ENCODE measurements at regions not wholly inside any gene's neighbourhood (a gene's known extent, or its start where the extent isn't known, plus 50 kb on each side); places are given as distances from the start of the nearest gene placed in this dataset.
"Not testable (repeated sequence)": the region's sequence is repeated elsewhere in the genome, so short reads cannot be mapped to it uniquely, and the experiment has no call there.

DNA sequence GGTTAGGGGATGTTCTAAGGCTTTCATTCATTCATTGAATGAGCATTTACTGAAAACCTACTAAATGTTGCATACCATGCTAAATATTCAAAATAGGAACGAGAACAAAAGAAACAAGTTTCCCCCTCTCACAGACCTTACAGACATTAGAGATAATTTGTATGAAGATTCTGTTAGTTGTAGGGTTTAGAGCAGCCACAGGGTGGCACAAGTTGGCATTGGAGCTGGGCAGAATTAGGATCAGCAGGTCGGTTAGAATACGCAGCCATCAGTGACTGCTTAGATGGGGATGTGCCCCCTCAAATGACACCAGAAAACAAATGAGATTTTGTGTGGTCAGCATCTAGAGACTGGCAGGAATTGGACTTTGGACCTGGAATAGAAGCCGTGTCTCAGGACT is 166.3 kb upstream of the DAAM1 start:
- Histone ChIP-seq H3K27ac (ENCODE audit: insufficient read depth, low read length, poor library complexity, severe bottlenecking) (no peak overlapping the region), H3K27me3 (replicated peaks; ENCODE audit: control insufficient read depth, insufficient read depth, low read length, poor library complexity, severe bottlenecking) (peaks cover 3% of the 10 kb centered on the region), H3K36me3 (ENCODE audit: control insufficient read depth, insufficient read depth, low read length) (no peaks in the 10 kb centered on the region), H3K9me3 (ENCODE audit: control insufficient read depth, low read length) (no peaks in the 10 kb centered on the region), H3K4me1 (ENCODE audit: control insufficient read depth, insufficient read depth, low read length, poor library complexity, severe bottlenecking) (no peaks in the 10 kb centered on the region), H3K4me3 (ENCODE audit: insufficient read depth, low read depth, low read length, poor library complexity, severe bottlenecking) (no peak overlapping the region)
- DNase-seq, result no peak

DNA sequence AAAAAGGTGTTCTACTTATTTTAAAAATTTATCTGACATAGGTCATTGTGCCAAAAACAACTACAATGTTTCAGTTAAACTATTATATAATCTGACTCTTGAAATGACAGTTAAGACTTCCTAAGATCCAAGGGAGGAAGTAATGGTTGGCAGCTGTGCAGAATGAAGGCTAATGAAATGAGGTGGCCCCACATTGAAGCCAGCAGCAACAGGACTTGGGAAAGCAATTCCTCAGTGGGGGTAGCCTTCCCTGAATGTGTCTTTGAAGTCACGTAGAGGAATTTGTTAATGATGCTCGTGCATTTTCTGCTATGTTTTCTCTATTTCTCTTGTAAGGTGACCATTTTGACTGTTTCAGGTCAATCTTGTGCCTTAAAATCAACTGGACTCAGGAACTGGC is 162.4 kb upstream of the DAAM1 start:
- Histone ChIP-seq H3K4me3 (ENCODE audit: insufficient read depth, low read depth, low read length, poor library complexity, severe bottlenecking) (no peak overlapping the region), H3K27ac (ENCODE audit: insufficient read depth, low read length, poor library complexity, severe bottlenecking) (no peak overlapping the region), H3K36me3 (ENCODE audit: control insufficient read depth, insufficient read depth, low read length) (no peaks in the 10 kb centered on the region), H3K9me3 (ENCODE audit: control insufficient read depth, low read length) (no peaks in the 10 kb centered on the region), H3K4me1 (ENCODE audit: control insufficient read depth, insufficient read depth, low read length, poor library complexity, severe bottlenecking) (no peaks in the 10 kb centered on the region), H3K27me3 (replicated peaks; ENCODE audit: control insufficient read depth, insufficient read depth, low read length, poor library complexity, severe bottlenecking) (peaks cover 3% of the 10 kb centered on the region)
- DNase-seq, result no peak

GRCh38 chr14:59026640-59027039 is 161.8 kb upstream of the DAAM1 start:
- not testable (repeated sequence) for H3K4me1 ChIP-seq (ENCODE audit: control insufficient read depth, insufficient read depth, low read length, poor library complexity, severe bottlenecking); H3K27me3 ChIP-seq (replicated peaks; ENCODE audit: control insufficient read depth, insufficient read depth, low read length, poor library complexity, severe bottlenecking); H3K36me3 ChIP-seq (ENCODE audit: control insufficient read depth, insufficient read depth, low read length); H3K9me3 ChIP-seq (ENCODE audit: control insufficient read depth, low read length); H3K27ac ChIP-seq (ENCODE audit: insufficient read depth, low read length, poor library complexity, severe bottlenecking); DNase-seq; H3K4me3 ChIP-seq (ENCODE audit: insufficient read depth, low read depth, low read length, poor library complexity, severe bottlenecking)

DNA sequence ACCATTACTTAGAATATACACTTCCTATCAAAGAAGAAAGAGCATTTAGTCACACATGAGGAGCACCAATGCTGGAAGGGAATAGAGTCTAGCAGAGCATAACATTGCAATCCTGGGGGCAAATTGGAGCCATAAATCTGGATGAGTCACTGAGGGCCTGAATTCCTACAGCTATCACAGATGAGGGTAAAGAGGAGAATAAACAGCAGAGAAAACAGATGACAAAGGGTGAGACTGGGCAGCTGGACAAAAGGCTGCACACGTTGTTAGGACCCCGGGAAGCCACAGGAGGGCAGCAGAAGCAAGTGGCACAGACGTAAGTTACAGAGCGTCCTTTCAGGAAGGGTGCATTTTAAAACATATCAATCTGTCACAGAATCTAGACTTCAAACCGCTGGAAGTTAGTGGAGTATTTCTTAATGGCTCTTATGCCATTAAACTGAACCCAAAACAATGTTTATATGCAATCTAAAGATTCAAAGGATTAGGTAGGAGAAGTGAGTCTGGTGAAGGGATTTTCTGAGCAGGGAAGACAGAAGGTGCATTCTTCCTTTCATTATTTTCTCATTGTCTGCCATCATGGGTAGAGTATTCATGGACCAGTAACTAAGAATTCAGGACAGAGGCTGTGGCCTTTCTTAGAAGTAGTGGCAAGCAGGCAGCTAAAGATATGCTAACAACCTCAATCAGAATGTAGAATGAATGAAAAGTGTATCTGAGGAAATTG is 159.8 kb upstream of the DAAM1 start:
- Histone ChIP-seq H3K9me3 (ENCODE audit: control insufficient read depth, low read length) (no peaks in the 10 kb centered on the region), H3K4me3 (ENCODE audit: insufficient read depth, low read depth, low read length, poor library complexity, severe bottlenecking) (no peak overlapping the region), H3K27me3 (replicated peaks; ENCODE audit: control insufficient read depth, insufficient read depth, low read length, poor library complexity, severe bottlenecking) (peaks cover 3% of the 10 kb centered on the region), H3K36me3 (ENCODE audit: control insufficient read depth, insufficient read depth, low read length) (no peaks in the 10 kb centered on the region), H3K4me1 (ENCODE audit: control insufficient read depth, insufficient read depth, low read length, poor library complexity, severe bottlenecking) (no peaks in the 10 kb centered on the region), H3K27ac (ENCODE audit: insufficient read depth, low read length, poor library complexity, severe bottlenecking) (no peak overlapping the region)
- DNase-seq, result no peak

DNA sequence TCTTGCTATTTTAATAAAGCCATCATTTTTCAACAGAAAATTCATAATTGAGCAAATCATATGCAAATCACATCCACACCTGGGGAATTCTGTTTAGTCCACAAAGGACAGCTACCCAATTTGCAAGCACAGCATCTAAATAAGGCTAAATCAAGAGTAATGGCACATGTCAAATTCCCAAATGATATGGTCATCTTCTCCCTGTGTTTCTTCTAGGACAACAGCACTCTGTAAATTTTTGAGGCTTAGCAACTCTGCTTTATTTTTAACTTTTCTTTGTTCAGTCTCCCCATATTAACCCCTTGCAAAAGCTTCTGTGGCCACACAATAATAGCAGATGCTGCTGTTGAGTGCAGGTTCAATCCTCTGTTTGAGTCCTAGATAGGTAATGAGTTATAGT is 155.6 kb upstream of the DAAM1 start:
- no peak overlapping the region for H3K27ac ChIP-seq (ENCODE audit: insufficient read depth, low read length, poor library complexity, severe bottlenecking)
- no peaks in the 10 kb centered on the region for H3K4me1 ChIP-seq (ENCODE audit: control insufficient read depth, insufficient read depth, low read length, poor library complexity, severe bottlenecking)
- H3K36me3 ChIP-seq (ENCODE audit: control insufficient read depth, insufficient read depth, low read length), result no peaks in the 10 kb centered on the region
- no peaks in the 10 kb centered on the region for H3K9me3 ChIP-seq (ENCODE audit: control insufficient read depth, low read length)
- no peaks in the 10 kb centered on the region for H3K27me3 ChIP-seq (replicated peaks; ENCODE audit: control insufficient read depth, insufficient read depth, low read length, poor library complexity, severe bottlenecking)
- no peak overlapping the region for H3K4me3 ChIP-seq (ENCODE audit: insufficient read depth, low read depth, low read length, poor library complexity, severe bottlenecking)
- no peak for DNase-seq

GRCh38 chr14:59036134-59036533 is 152.3 kb upstream of the DAAM1 start:
- H3K27me3 ChIP-seq (replicated peaks; ENCODE audit: control insufficient read depth, insufficient read depth, low read length, poor library complexity, severe bottlenecking), result no peaks in the 10 kb centered on the region
- no peak overlapping the region for H3K4me3 ChIP-seq (ENCODE audit: insufficient read depth, low read depth, low read length, poor library complexity, severe bottlenecking)
- no peaks in the 10 kb centered on the region for H3K36me3 ChIP-seq (ENCODE audit: control insufficient read depth, insufficient read depth, low read length)
- no peaks in the 10 kb centered on the region for H3K4me1 ChIP-seq (ENCODE audit: control insufficient read depth, insufficient read depth, low read length, poor library complexity, severe bottlenecking)
- DNase-seq, result no peak
- no peaks in the 10 kb centered on the region for H3K9me3 ChIP-seq (ENCODE audit: control insufficient read depth, low read length)
- H3K27ac ChIP-seq (ENCODE audit: insufficient read depth, low read length, poor library complexity, severe bottlenecking), result no peak overlapping the region

- no peaks in the 10 kb centered on the region for H3K36me3 ChIP-seq (ENCODE audit: control insufficient read depth, insufficient read depth, low read length)
- DNase-seq, result no peak
Observed at GRCh38 chr14:59037086-59037485, 151.4 kb upstream of the DAAM1 start.

DNA sequence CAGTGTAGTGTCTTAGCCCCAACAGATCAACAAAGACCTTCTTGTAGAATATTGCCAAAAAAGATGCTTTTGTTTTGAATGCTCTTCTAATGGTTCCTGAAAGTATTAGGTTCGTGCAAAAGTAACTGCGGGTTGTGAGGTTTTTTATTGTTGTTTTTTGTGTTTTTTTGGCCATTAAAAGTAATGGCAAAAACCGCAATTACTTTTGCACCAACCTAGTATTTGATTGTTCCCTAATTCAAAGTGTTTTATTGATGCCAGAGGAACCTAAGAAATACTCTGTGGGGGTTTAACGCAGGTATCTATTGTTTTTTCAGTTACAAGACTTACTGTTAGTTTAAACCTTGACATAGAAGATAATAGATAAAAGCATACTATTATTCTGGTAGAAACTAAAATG is 150.8 kb upstream of the DAAM1 start:
- no peaks in the 10 kb centered on the region for H3K9me3 ChIP-seq (ENCODE audit: control insufficient read depth, low read length)
- no peaks in the 10 kb centered on the region for H3K4me1 ChIP-seq (ENCODE audit: control insufficient read depth, insufficient read depth, low read length, poor library complexity, severe bottlenecking)
- H3K27me3 ChIP-seq (replicated peaks; ENCODE audit: control insufficient read depth, insufficient read depth, low read length, poor library complexity, severe bottlenecking), result no peaks in the 10 kb centered on the region
- no peak overlapping the region for H3K27ac ChIP-seq (ENCODE audit: insufficient read depth, low read length, poor library complexity, severe bottlenecking)
- H3K4me3 ChIP-seq (ENCODE audit: insufficient read depth, low read depth, low read length, poor library complexity, severe bottlenecking), result no peak overlapping the region
- no peak for DNase-seq
- no peaks in the 10 kb centered on the region for H3K36me3 ChIP-seq (ENCODE audit: control insufficient read depth, insufficient read depth, low read length)

More at GRCh38 chr14:59037086-59037485, 151.4 kb upstream of the DAAM1 start:
- Histone ChIP-seq H3K4me3 (ENCODE audit: insufficient read depth, low read depth, low read length, poor library complexity, severe bottlenecking) (no peak overlapping the region), H3K27ac (ENCODE audit: insufficient read depth, low read length, poor library complexity, severe bottlenecking) (no peak overlapping the region), H3K4me1 (ENCODE audit: control insufficient read depth, insufficient read depth, low read length, poor library complexity, severe bottlenecking) (no peaks in the 10 kb centered on the region), H3K9me3 (ENCODE audit: control insufficient read depth, low read length) (no peaks in the 10 kb centered on the region), H3K27me3 (replicated peaks; ENCODE audit: control insufficient read depth, insufficient read depth, low read length, poor library complexity, severe bottlenecking) (no peaks in the 10 kb centered on the region)

DNA sequence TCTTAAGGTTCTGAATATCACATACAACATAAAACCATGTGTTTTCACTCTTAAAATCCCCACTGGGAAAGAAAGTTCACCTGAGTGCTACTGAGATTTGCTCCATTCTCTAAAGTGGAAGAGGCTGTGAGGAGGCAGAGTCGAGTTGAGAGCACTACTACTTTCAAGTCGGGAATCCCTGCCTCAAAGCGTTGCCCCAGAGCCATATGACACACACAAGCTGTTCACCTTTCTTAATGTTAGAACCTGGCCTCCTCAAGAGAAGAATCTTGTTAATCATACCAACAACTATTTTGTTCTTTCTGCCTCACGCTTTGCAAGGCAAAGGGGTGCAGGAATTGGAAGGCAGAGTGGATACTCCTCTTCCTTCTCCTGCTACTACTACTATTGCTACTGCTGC is 149.7 kb upstream of the DAAM1 start:
- Histone ChIP-seq H3K27ac (ENCODE audit: insufficient read depth, low read length, poor library complexity, severe bottlenecking) (no peak overlapping the region), H3K9me3 (ENCODE audit: control insufficient read depth, low read length) (no peaks in the 10 kb centered on the region), H3K27me3 (replicated peaks; ENCODE audit: control insufficient read depth, insufficient read depth, low read length, poor library complexity, severe bottlenecking) (no peaks in the 10 kb centered on the region), H3K4me3 (ENCODE audit: insufficient read depth, low read depth, low read length, poor library complexity, severe bottlenecking) (no peak overlapping the region), H3K4me1 (ENCODE audit: control insufficient read depth, insufficient read depth, low read length, poor library complexity, severe bottlenecking) (no peaks in the 10 kb centered on the region), H3K36me3 (ENCODE audit: control insufficient read depth, insufficient read depth, low read length) (no peaks in the 10 kb centered on the region)
- no peak for DNase-seq

- H3K27ac ChIP-seq (ENCODE audit: insufficient read depth, low read length, poor library complexity, severe bottlenecking), result no peak overlapping the region
- DNase-seq, result no peak
- no peak overlapping the region for H3K4me3 ChIP-seq (ENCODE audit: insufficient read depth, low read depth, low read length, poor library complexity, severe bottlenecking)
- no peaks in the 10 kb centered on the region for H3K36me3 ChIP-seq (ENCODE audit: control insufficient read depth, insufficient read depth, low read length)
- no peaks in the 10 kb centered on the region for H3K27me3 ChIP-seq (replicated peaks; ENCODE audit: control insufficient read depth, insufficient read depth, low read length, poor library complexity, severe bottlenecking)
- no peaks in the 10 kb centered on the region for H3K4me1 ChIP-seq (ENCODE audit: control insufficient read depth, insufficient read depth, low read length, poor library complexity, severe bottlenecking)
- H3K9me3 ChIP-seq (ENCODE audit: control insufficient read depth, low read length), result no peaks in the 10 kb centered on the region
Observed at GRCh38 chr14:59041308-59041707, 147.2 kb upstream of the DAAM1 start.
